ENCODE measurements at regions not wholly inside any gene's neighbourhood (a gene's known extent, or its start where the extent isn't known, plus 50 kb on each side); places are given as distances from the start of the nearest gene placed in this dataset.
"Not testable (repeated sequence)": the region's sequence is repeated elsewhere in the genome, so short reads cannot be mapped to it uniquely, and the experiment has no call there.

- TF ChIP-seq, protein P1, sequence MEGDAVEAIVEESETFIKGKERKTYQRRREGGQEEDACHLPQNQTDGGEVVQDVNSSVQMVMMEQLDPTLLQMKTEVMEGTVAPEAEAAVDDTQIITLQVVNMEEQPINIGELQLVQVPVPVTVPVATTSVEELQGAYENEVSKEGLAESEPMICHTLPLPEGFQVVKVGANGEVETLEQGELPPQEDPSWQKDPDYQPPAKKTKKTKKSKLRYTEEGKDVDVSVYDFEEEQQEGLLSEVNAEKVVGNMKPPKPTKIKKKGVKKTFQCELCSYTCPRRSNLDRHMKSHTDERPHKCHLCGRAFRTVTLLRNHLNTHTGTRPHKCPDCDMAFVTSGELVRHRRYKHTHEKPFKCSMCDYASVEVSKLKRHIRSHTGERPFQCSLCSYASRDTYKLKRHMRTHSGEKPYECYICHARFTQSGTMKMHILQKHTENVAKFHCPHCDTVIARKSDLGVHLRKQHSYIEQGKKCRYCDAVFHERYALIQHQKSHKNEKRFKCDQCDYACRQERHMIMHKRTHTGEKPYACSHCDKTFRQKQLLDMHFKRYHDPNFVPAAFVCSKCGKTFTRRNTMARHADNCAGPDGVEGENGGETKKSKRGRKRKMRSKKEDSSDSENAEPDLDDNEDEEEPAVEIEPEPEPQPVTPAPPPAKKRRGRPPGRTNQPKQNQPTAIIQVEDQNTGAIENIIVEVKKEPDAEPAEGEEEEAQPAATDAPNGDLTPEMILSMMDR (IDR thresholded peaks at IDR 0.05), result not testable (repeated sequence)
- TF ChIP-seq EP300, POLR2A, POLR2AphosphoS5 (IDR thresholded peaks at IDR 0.05): not testable (repeated sequence)
Measured at GRCh38 chr3:198147213-198147612, 187.2 kb downstream of the LMLN start.

Measured in stomach (tissue), 4 donors.